ENCODE measurements at regions not wholly inside any gene's neighbourhood (a gene's known extent, or its start where the extent isn't known, plus 50 kb on each side); places are given as distances from the start of the nearest gene placed in this dataset.

DNA sequence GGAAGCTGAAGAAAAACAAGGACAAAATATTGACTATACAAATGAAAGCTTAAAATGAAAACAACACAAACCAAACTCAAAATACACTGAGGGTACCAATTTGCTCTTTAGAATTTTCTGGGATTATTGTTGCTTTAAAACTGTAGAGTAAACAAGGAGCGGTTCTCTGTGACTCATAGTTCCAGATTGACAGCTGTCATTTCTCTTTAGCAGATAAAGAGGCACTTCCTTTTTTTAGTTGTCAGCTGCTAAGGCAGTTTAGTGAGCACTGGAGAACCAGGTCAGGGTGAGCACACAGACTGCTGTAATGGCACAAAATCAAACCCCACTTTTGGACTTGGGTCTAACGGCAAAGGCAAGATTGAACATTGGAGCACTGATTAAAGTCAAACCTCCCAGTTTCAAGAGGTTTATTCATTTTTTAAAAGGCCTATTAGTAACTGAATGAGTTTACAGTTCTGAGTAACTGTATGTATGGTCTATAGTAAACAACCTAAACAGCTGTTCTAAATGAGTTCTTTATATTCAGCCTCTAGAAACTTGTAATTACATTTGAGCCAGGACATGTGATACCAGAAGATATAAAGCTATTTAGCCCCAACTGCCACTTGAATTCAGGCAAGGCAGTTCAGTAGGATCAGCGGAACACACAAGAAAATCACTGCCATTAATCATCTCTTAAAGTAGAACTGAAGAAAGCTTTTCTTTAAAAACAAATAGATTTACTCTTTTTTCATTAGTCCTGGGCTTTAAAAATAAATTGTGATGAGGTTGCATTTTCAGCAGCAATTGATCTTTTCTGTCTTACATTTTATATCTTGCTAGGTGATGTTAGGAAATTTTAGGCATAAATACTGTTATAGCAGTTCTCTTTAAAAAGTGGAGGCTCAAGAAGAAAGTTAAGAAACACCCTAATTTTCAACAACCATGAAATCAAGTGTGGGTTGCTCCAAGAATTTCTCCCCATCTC, 71.7 kb upstream of the PRICKLE1 start:
- TF ChIP-seq, protein P1, sequence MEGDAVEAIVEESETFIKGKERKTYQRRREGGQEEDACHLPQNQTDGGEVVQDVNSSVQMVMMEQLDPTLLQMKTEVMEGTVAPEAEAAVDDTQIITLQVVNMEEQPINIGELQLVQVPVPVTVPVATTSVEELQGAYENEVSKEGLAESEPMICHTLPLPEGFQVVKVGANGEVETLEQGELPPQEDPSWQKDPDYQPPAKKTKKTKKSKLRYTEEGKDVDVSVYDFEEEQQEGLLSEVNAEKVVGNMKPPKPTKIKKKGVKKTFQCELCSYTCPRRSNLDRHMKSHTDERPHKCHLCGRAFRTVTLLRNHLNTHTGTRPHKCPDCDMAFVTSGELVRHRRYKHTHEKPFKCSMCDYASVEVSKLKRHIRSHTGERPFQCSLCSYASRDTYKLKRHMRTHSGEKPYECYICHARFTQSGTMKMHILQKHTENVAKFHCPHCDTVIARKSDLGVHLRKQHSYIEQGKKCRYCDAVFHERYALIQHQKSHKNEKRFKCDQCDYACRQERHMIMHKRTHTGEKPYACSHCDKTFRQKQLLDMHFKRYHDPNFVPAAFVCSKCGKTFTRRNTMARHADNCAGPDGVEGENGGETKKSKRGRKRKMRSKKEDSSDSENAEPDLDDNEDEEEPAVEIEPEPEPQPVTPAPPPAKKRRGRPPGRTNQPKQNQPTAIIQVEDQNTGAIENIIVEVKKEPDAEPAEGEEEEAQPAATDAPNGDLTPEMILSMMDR (IDR thresholded peaks at IDR 0.05) = no peak
- TF ChIP-seq POLR2A (IDR thresholded peaks at IDR 0.05) = no peak
